ENCODE measurements at regions not wholly inside any gene's neighbourhood (a gene's known extent, or its start where the extent isn't known, plus 50 kb on each side); places are given as distances from the start of the nearest gene placed in this dataset.
"Not testable (repeated sequence)": the region's sequence is repeated elsewhere in the genome, so short reads cannot be mapped to it uniquely, and the experiment has no call there.

DNA sequence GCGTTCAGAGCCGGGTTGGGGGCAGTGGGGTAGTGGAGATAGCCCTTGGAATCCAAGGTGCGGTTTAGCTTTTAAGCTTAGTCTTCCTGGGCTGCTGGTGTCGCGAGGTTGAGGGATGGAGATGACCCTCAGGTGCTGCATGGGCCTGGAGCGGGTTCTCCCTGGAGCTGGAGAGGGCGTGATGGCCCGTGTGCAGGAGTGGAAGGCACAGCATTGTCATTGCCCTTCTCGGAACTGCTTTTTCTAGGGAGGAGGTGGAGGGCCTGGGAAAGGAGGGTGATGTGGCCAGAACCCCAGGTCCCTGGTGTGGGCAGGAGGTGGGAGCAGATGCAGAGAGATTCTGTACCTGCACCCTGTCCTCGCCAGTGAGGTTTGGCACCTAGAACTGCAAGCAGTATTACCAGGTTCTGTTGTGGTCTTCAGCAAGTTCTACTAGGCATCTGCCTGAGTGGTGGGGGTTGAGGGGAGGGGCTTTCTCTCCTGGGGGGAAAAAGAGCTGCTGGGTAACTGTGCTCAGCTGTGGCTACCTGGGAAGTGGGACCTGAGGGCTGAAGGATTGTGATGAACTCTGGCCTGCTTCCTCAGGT is 55.8 kb upstream of the TPTE start:
- TF ChIP-seq POLR2A (IDR thresholded peaks at IDR 0.05): not testable (repeated sequence)
- TF ChIP-seq, protein P1, sequence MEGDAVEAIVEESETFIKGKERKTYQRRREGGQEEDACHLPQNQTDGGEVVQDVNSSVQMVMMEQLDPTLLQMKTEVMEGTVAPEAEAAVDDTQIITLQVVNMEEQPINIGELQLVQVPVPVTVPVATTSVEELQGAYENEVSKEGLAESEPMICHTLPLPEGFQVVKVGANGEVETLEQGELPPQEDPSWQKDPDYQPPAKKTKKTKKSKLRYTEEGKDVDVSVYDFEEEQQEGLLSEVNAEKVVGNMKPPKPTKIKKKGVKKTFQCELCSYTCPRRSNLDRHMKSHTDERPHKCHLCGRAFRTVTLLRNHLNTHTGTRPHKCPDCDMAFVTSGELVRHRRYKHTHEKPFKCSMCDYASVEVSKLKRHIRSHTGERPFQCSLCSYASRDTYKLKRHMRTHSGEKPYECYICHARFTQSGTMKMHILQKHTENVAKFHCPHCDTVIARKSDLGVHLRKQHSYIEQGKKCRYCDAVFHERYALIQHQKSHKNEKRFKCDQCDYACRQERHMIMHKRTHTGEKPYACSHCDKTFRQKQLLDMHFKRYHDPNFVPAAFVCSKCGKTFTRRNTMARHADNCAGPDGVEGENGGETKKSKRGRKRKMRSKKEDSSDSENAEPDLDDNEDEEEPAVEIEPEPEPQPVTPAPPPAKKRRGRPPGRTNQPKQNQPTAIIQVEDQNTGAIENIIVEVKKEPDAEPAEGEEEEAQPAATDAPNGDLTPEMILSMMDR (IDR thresholded peaks at IDR 0.05): not testable (repeated sequence)

All from testis (tissue), 2 donors.